SH-SY5Y (cell line): ENCODE measurements at regions not wholly inside any gene's neighbourhood (a gene's known extent, or its start where the extent isn't known, plus 50 kb on each side); places are given as distances from the start of the nearest gene placed in this dataset.
A peak's percentile ranks its signal among the peaks of the same experiment; 100 is the strongest.

Experiments
- GATA2 ChIP-seq: IDR thresholded peaks from 2 replicates; pipeline ENCODE4 v1.6.1; 2011; ENCODE audit warnings: mild to moderate bottlenecking, low read depth, low read length
- GATA3 ChIP-seq: IDR thresholded peaks from 2 replicates; pipeline ENCODE4 v1.6.1; 2011; ENCODE audit warnings: low read depth, mild to moderate bottlenecking, low read length, moderate library complexity

DNA sequence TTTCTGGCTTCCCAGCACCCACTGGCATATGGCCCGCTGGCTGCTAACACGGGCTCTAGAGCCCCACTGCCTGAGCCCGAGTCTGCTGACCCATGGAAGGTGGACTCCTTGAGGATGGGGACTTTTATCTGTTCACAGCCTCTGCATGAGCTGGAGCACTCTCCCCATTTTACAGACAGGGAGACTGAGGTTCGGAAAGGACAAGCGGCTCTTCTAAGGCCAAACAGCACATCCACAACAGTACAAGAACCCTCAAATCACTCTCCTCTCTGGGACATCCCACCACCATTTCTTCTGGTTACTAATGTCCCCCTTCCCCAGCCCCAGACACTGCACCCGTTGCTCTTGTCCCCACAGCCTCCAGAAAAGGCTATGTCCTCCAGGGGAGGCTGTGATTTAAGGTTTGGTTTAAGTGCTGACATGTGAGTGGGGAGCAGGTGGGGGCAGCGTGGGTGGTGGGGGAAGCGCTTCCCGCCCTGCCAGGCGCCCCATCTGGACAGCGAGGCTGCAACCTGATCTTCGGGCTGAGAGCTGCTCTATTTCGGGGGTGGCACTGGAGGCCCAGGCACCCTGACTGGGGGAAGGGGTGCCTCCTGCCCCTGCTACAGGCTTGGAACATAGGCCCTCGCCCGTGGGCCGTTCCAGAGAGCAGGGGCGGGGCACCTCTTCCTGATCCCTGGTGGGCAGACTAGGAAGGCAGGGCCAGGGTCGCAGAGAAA, 104.8 kb upstream of the WNT4 start:
- no peak for TF ChIP-seq GATA3
- no peak for TF ChIP-seq GATA2

DNA sequence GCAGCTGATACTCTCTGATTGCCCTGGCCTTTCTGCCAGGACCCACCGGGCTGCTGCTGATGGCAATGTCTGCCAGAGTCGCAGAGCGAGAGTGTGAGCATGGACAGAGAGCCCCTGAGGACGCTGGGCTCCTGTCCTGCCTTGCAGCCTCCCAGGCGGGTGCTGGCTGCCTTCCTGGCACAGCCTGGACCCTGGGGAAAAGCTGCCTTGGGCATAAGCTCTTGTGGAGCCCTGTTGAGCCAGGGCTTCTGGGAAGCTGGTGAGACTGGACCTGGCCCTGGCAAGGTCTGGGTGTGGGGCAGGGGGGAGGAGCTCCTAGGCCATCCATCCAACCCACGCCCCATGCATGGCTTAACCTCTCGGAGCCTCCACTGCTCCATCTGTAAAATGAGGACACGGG, 105.8 kb upstream of the WNT4 start:
- TF ChIP-seq GATA2 (peak; percentile 11; the same call in 1 of the 2 replicates), GATA3 (no peak)

DNA sequence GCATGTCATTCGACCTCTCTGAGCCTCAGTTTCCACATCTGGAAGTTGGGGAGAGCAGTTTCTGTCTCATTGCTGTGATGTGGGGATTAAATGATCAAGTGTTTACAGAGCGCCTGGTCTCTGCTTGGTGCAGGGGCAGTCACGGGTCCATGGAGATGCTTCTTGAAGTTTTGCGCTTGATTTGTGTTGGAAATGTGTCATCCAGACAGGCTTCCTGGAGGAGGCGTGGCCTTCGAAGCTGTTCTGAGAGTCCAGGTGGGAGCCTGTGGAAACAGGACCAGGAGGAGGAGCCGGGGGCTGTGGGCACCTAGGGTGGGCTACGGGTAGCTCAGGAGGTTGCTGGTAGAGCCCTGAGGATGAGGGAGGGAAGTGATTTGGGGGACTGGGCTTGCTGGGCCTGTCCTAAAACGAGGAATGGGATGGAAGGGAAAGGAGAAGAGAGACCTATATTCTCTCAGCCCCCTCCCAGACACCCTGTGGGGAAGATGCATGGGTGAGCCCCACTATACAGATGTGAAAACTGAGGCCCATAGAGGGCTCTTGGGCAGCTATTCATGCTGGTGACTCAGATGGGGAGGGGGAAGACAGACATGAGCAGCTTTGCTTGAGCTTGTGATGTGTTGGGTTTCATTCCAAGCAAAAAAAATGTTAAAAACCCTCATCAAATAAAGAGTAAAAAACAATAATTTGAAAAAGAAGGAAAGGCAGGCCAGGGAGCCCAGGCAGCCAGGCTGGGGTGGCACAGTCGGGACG, 107.2 kb upstream of the WNT4 start:
- TF ChIP-seq GATA3 = no peak
- no peak for TF ChIP-seq GATA2

DNA sequence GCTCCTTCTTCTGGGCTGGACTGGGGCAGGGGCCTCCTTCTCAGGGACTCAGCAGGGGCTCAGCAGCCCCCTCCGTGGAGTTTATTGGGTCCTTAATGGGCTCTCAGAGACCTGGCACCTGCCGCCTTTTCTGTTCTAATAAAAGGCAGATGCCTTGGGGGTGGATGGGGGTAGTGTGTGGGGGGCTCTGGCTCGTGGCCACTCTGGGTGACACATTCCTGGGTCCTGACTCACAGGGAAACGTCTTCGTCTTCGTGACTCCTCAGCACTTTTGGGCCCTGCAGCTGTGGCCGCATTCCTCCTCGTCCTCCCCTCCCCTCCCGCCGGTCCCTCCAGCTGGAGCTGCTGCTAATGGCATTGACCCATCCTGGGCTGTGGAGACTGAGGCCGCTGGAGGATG, 107.8 kb upstream of the WNT4 start:
- no peak for TF ChIP-seq GATA2
- no peak for TF ChIP-seq GATA3

DNA sequence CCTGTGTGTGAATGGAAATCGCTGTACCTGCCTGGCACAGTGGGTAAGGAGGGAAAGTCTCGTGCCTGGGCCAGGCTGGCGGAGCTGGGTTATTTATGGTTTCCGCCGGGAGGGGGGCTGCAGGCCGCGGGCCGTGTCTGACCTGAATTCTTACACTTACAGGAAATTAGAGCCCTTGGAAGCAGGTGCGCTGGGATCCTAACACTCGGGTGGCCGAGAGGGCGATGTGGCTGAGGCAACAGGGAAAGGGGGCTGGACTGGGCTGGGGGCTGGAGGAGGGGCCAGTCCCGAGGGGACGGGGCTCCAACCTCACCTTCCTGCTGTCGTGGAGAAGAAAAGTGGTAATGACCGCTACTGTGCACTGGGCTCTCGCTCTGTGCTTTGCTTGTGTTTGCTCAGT, 109.4 kb upstream of the WNT4 start:
- TF ChIP-seq GATA2 = no peak

DNA sequence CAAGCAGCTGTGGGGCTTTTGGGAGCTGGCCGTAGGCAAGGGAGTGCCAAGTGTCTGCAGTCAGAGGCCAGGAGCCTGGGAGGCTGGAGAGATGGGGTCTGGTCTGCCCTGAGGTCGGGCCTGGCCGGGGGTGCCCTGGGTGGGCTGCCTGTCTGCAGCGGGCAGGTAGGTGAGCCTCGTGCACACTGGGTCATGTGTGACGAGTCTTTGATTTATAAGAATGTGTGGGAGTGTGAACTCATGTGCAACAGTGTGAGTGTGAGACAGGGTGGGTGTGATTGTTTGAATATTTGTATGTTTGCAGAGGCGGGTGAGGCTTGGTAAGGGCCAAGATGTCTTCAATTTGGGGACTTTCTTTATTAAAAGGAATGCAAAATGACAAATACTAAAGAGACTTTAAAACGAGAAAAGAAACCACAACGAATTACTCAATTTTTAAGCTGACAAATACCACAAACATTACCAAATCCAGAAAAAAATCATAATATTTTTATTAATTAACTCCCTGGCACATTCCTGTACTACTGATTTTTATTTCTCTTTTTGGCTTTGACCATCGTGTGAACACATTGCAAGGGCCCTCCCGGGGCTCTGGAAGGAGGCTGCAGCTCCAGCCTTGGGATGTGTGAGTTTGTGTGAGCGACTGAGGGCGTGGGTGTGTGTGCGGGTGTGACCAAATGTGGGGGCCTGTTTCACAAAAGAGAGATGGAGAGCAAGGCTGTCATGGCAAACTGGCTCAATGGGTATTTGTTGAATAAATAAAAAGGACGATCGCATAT, 110.3 kb upstream of the WNT4 start:
- no peak for TF ChIP-seq GATA2

DNA sequence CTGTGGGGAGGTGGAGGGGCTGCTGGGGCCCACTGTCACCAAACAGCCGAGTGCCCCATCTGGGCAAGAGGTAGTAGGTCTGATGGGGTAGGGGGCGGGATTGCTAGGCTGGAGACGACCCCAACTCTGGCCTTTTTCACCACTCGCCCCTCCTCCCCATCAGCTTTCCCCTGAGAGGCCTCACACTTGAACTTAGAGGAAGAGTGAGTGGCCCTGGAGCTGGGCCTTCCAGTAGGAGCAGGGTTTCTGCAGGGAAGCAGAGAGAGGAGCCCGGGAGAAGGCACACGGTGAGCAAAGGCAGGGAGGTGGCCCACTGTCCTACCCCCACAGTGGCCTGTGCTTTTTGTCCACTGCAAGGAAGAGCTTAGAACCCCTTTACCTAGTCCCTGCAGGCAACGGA, 111.9 kb upstream of the WNT4 start:
- TF ChIP-seq GATA2 (no peak), GATA3 (no peak)

DNA sequence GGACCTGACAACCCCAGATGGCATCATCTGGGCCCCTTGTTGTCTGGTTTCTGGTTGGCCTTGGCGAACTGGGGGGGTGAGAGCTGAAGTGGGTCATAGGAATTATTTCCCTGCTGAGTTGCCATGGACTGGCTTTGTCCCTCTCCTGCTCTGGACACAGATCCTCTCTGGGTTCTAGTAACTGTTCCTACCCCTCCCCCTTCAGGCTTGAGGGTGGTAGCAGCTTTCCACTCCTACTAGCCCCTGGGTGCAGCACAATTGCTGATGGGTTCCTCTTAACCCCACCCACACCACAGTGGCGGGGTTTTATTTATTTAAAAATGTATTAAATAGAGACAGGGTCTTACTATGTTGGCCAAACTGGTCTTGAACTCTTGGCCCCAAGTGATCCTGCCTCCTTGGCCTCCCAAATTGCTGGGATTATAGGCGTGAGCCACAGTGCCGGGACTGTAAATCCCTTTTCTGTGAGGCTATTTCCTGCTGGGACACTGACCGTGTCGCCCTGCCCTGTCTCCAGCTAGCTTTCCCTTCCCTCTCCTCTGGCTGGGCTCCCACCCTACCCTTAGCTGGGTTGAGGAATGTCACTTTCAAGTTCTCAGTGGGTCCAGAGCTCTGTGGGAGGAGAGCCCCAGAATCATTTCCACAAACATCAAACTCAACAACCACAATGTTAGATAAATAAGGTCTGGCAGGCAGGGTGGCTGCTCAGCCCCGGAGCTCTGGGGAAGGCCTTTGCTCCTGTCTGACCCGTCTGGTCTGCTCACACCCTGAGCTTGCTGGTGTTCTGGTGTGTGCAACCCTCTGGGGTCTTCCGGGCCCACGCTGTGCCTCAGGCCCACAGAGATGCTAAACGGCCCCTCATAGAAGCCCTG, 112.7 kb upstream of the WNT4 start:
- TF ChIP-seq GATA3 (no peak), GATA2 (no peak)

DNA sequence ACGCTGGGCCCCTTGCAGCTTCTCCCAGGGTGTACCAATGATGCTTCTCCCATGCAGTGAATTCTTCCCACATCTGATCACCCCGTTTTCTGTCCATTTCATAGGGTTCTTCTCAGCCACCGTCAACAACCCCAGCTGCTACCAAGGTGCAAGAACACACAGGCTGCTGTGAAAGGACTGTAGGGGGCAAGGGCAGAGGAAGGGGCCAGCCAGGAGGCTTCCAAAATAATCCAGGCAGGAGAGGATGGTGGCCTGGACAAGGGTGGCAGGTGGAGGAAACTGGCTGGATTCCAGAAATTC, 113.3 kb upstream of the WNT4 start:
- TF ChIP-seq GATA2 (no peak), GATA3 (no peak)

DNA sequence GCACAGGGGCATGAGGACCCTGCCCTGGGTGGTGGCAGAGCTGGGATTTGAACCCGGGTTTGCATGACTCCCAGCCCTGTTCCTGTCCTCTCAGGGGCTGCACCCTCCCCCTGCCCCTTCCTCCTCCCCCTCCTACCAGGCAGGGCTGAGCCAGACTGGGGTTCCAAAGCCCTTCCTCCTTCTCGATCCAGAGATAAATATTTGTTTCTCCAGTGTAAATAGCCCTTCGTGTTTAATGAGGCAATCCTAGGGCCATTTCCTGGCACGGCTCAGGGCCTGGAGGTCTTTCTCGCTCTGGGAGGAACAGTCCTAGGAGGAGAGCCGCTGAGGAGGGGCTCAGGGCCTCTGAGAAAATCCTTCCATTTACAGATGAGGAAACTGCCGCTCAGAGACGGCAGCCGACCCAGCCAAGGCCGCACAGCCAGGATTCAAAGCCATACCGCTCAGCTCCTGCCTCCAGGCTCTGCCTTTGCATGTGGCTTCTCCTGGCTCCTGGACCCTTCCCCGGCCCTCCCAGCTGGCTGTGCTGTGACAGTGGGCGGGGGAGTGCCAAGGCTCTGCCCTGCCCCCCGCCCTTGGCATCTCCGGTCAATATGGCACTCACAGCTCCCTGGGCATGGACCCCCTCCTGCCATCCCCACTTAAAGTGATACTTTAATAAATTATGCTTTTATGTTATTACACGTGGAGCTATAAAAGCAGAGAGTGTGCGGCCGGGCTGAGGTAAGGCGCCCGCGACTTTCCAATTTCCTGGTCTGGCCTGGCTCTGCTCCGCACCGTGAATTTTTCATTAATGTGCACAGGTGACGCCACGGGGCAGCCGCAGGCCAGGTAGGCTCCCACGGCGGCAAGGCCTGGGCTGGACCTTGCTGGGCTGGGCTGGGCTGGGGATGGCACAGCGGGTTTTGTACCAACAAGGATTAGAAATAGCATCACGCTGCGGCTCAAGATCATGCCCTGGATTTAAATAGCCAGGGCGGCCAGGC, 114.7 kb upstream of the WNT4 start:
- TF ChIP-seq GATA3 (no peak), GATA2 (no peak)

DNA sequence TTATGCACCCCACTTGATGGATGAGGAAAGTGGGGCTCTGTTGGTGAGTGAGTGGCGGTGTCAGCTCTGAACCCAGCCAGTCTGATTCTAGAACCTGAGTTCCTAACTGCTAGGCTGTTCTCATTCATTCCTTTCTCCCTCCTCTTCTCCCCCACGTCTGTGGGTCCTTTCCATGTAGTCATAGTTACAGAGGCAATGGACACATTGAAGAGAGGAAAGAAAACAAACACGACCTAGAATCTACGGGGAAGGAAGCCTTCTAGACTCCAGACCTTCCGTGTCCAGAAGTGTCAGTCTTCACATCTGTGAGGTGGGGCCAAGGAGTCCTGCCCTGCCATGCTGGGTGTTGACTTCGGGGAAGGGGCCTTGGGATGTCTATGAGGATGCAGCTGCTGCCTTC, 115.8 kb upstream of the WNT4 start:
- TF ChIP-seq GATA3 (no peak), GATA2 (no peak)

DNA sequence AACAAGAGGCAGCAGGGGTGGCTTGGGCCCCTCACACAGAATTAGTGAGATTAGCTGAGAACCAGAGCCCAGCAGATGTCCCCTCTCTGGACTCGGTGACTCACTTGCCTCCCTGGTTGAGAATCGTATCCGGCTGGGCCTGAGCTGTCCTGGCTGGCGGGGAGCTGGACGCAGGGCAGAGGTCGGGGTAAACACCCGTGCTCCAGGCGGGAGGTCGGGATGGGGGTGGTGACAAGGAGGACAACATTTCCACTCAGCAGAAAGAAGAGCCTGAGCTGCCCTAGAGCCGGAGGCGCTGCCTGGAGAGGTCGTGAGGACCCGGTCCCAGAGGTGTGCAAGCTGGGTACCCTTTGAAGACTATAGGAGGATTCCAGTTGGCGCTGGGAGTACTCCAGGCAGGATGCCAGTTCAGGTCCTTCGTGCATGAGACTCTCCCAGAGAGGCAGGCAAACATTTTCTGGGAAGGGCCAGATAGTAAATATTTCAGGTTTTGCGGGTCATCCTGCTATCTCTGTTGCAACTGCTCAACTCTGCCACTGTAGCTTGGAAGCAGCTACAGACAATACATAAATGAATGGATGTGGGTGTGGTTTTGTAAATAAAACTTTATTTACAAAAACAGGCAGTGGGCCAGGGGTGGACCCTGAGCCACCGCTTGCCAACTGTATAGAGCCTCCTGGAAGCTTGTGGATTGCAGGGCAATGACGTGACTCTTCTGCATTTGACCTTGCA, 116.8 kb upstream of the WNT4 start:
- TF ChIP-seq GATA2 (no peak), GATA3 (no peak)

DNA sequence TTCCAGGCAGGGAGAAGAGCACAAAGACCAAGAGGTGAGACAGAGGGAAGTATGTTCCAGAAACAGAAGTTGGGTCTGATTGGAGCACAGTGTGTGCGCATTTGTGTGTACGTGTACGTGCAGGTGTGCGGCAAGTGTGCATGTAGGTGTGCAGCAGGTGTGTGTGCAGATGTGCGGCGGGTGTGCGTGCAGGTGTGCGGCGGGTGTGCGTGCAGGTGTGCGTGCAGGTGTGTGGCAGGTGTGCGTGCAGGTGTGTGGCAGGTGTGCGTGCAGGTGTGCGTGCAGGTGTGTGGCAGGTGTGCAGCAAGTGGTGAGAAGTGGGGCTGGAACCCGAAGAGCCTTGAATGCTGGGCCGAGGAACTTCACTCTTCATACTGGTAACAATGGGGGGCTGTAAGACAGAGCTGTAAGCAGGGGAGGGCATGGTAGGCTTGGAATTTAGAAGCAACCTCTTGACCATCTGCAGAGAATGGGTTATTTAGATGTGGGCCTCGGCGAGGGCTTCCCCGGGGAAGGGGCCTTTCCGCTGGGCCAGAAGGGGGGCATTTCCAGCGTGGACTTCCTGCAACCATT, 118.0 kb upstream of the WNT4 start:
- TF ChIP-seq GATA3 = no peak
- no peak for TF ChIP-seq GATA2
